Esophagus squamous epithelium (tissue), 5 donors: ENCODE measurements at regions not wholly inside any gene's neighbourhood (a gene's known extent, or its start where the extent isn't known, plus 50 kb on each side); places are given as distances from the start of the nearest gene placed in this dataset.

Experiments
- DNase-seq: peaks from one replicate; lab custom pipeline; 2025; lab: John Stamatoyannopoulos, UW
- H3K27ac ChIP-seq, 4 donors: fragments of 200-600 bp; sonication (generic); one replicate each; pipeline ENCODE4 v1.5.1; 2016 to 2019; ENCODE audit warnings: mild to moderate bottlenecking in 1 of 4
- H3K27me3 ChIP-seq, 4 donors: fragments of 200-600 bp; sonication (generic); 1 replicate in 3 of 4; 2 replicates in 1 of 4; pipeline versions ENCODE4 v1.5.1 to v1.6.0; 2017 to 2021; ENCODE audit warnings: antibody characterized with exemption in 1 of 4
- H3K36me3 ChIP-seq, 3 donors: fragments of 200-600 bp; sonication (generic); one replicate each; pipeline ENCODE4 v1.5.1; 2016 to 2019
- H3K4me1 ChIP-seq, 3 donors: fragments of 200-600 bp; sonication (generic); one replicate each; pipeline ENCODE4 v1.5.1; 2017 to 2019
- H3K4me3 ChIP-seq, 4 donors: fragments of 200-600 bp; sonication (generic); 1 replicate in 3 of 4; 2 replicates in 1 of 4; pipeline ENCODE4 v1.5.1; 2016 to 2019; ENCODE audit warnings: mild to moderate bottlenecking in 2 of 4, moderate library complexity in 1 of 4
- H3K9me3 ChIP-seq, 3 donors: fragments of 200-600 bp; sonication (generic); one replicate each; pipeline ENCODE4 v1.5.1; 2016 to 2019
- POLR2A ChIP-seq, 4 donors: fragments of 450-650 bp; IDR thresholded peaks; one replicate each; pipeline ENCODE4 v1.6.1; 2017; ENCODE audit warnings: antibody characterized with exemption in 4 of 4, mild to moderate bottlenecking in 4 of 4, moderate library complexity in 3 of 4
- WGBS, 2 donors: methylation state at CpG; one replicate each; pipeline ENCODE4 v1.1.5; 2018; 5-methylcytosine and 5-hydroxymethylcytosine counted together
- intact Hi-C: fragments of 100-400 bp; cut with DNase I; formaldehyde crosslinking; loops from one replicate; pipeline ENCODE4 v1.15.0; 2022
- TF ChIP-seq, protein P1 (sequence below), 6 experiments: fragments of 450-650 bp in 4 of 6; fragments of 200-600 bp in 2 of 6; sonication (generic) in 2 of 6; IDR thresholded peaks; one replicate each; pipeline ENCODE4 v1.5.1; 2016 to 2019; ENCODE audit warnings: antibody characterized with exemption in 6 of 6, mild to moderate bottlenecking in 4 of 6, moderate library complexity in 4 of 6
- donor health status: DM: yes; HTN: yes; CAD: no.

GRCh38 chr16:85526185-85526974 is 86.7 kb upstream of the GSE1 start:
- no peak overlapping the region for H3K4me3 ChIP-seq
- H3K36me3 ChIP-seq, result no peaks in the 10 kb centered on the region
- H3K27ac ChIP-seq, result no peak overlapping the region
- TF ChIP-seq, protein P1, sequence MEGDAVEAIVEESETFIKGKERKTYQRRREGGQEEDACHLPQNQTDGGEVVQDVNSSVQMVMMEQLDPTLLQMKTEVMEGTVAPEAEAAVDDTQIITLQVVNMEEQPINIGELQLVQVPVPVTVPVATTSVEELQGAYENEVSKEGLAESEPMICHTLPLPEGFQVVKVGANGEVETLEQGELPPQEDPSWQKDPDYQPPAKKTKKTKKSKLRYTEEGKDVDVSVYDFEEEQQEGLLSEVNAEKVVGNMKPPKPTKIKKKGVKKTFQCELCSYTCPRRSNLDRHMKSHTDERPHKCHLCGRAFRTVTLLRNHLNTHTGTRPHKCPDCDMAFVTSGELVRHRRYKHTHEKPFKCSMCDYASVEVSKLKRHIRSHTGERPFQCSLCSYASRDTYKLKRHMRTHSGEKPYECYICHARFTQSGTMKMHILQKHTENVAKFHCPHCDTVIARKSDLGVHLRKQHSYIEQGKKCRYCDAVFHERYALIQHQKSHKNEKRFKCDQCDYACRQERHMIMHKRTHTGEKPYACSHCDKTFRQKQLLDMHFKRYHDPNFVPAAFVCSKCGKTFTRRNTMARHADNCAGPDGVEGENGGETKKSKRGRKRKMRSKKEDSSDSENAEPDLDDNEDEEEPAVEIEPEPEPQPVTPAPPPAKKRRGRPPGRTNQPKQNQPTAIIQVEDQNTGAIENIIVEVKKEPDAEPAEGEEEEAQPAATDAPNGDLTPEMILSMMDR (IDR thresholded peaks at IDR 0.05), result no peak
- no peak for DNase-seq
- no peaks in the 10 kb centered on the region for H3K27me3 ChIP-seq
- H3K9me3 ChIP-seq, result no peaks in the 10 kb centered on the region
- intact Hi-C loops, result no loop called here
- WGBS, 2 donors, result 92% methylated on average over 9 to 11 of the region's 20 CpGs
- peaks cover 28 to 61% (median 28%) of the 10 kb centered on the region in 3 donors for H3K4me1 ChIP-seq

- H3K4me1 ChIP-seq, result peaks cover 21 to 53% (median 25%) of the 10 kb centered on the region in 3 donors
- no peaks in the 10 kb centered on the region for H3K9me3 ChIP-seq
- WGBS, 2 donors, result 75 to 87% methylated on average over 6 to 18 of the region's 41 CpGs
- TF ChIP-seq, protein P1 (IDR thresholded peaks at IDR 0.05), result no peak
- TF ChIP-seq POLR2A (IDR thresholded peaks at IDR 0.05), result no peak
- intact Hi-C loops, result no loop called here
- no peak overlapping the region for H3K27ac ChIP-seq
- no peaks in the 10 kb centered on the region for H3K27me3 ChIP-seq
- no peak overlapping the region for H3K4me3 ChIP-seq
- no peak for DNase-seq
- no peaks in the 10 kb centered on the region for H3K36me3 ChIP-seq
Observed at GRCh38 chr16:85527042-85527766, 85.9 kb upstream of the GSE1 start.

DNA sequence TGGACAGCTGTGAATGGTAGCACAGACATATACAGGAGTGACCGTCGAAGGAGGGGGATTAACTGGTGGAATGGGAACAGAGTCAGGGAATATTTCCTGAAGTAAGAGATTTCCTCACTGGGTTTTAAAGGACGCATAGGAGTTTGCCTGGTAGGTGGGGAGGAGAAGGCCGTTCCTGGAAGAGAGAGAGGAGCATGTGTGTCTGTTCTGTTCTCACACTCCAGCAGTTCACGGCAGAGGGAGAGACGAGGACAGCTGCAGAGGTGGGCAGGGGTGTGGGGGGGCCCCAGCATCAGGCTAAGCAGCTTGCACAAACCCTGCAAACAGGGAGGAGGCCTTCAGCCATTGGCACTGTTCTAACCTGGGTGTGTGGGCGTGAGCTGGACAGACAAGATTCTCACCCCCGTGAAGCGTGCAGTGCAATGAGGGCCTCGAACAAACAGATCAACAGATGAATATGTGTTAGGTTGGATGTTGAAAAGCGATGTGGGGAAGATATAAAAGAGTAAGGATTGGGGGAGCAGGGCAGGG is 85.3 kb upstream of the GSE1 start:
- H3K27me3 ChIP-seq, result no peaks in the 10 kb centered on the region
- H3K9me3 ChIP-seq, result no peaks in the 10 kb centered on the region
- WGBS, 2 donors, result 82 to 87% methylated on average over 10 to 11 of the region's 11 CpGs
- H3K4me3 ChIP-seq, result no peak overlapping the region
- no peaks in the 10 kb centered on the region for H3K36me3 ChIP-seq
- intact Hi-C loops, result no loop called here
- TF ChIP-seq POLR2A (IDR thresholded peaks at IDR 0.05), result no peak
- TF ChIP-seq, protein P1 (IDR thresholded peaks at IDR 0.05), result no peak
- no peak for DNase-seq
- no peak overlapping the region for H3K27ac ChIP-seq
- peaks cover 21 to 47% (median 23%) of the 10 kb centered on the region in 3 donors for H3K4me1 ChIP-seq

- no peak overlapping the region for H3K27ac ChIP-seq
- intact Hi-C loops, result no loop called here
- H3K9me3 ChIP-seq, result no peaks in the 10 kb centered on the region
- H3K4me3 ChIP-seq, result no peak overlapping the region
- no peak for DNase-seq
- peaks cover 14 to 38% (median 16%) of the 10 kb centered on the region in 3 donors for H3K4me1 ChIP-seq
- WGBS, 2 donors, result 83 to 87% methylated on average over 11 to 12 of the region's 21 CpGs
- no peaks in the 10 kb centered on the region for H3K36me3 ChIP-seq
- TF ChIP-seq, protein P1 (IDR thresholded peaks at IDR 0.05), result peak in 4 of 6 experiments; percentile 24 to 48 (median 40)
- no peak for TF ChIP-seq POLR2A (IDR thresholded peaks at IDR 0.05)
- H3K27me3 ChIP-seq, result no peaks in the 10 kb centered on the region
Observed at GRCh38 chr16:85528528-85529387, 84.4 kb upstream of the GSE1 start.
